GM12891 (cell line): ENCODE measurements at regions not wholly inside any gene's neighbourhood (a gene's known extent, or its start where the extent isn't known, plus 50 kb on each side); places are given as distances from the start of the nearest gene placed in this dataset.

Experiments
- PAX5 ChIP-seq: IDR thresholded peaks from 2 replicates; pipeline ENCODE4 v1.6.1; 2011; ENCODE audit warnings: low read length, moderate library complexity, mild to moderate bottlenecking; ENCODE audit not compliant: insufficient read depth, severe bottlenecking
- POLR2A ChIP-seq: IDR thresholded peaks from 2 replicates; pipeline ENCODE4 v1.6.1; 2011; ENCODE audit warnings: low read depth, low read length, control low read depth
- POLR2AphosphoS5 ChIP-seq: IDR thresholded peaks from 2 replicates; pipeline ENCODE4 v1.6.1; 2011; ENCODE audit warnings: low read depth, low read length, control low read depth
- POU2F2 ChIP-seq: IDR thresholded peaks from 2 replicates; pipeline ENCODE4 v1.6.1; 2011; ENCODE audit warnings: low read depth, mild to moderate bottlenecking, control low read depth, low read length, moderate library complexity
- SPI1 ChIP-seq: IDR thresholded peaks from 2 replicates; pipeline ENCODE4 v1.6.1; 2011; ENCODE audit warnings: low read depth, low read length, control low read depth
- TAF1 ChIP-seq: IDR thresholded peaks from 2 replicates; pipeline ENCODE4 v1.6.1; 2011; ENCODE audit warnings: low read depth, low read length, control low read depth

GRCh38 chr5:61746831-61747575 lies 414.9 kb downstream of the ZSWIM6 start:
- no peak for TF ChIP-seq POLR2A
- no peak for TF ChIP-seq POLR2AphosphoS5
- TF ChIP-seq PAX5, result no peak
- no peak for TF ChIP-seq SPI1
- TF ChIP-seq TAF1, result no peak
- no peak for TF ChIP-seq POU2F2
